Lower lobe of right lung (tissue), 2 donors: ENCODE measurements at regions not wholly inside any gene's neighbourhood (a gene's known extent, or its start where the extent isn't known, plus 50 kb on each side); places are given as distances from the start of the nearest gene placed in this dataset.

Experiments
- ATAC-seq, 2 donors: fragments of 200-7000 bp; cut with Tn5 transposase; one replicate each; pipeline ENCODE4 v1.9.1; 2020 to 2022; ENCODE audit warnings: mild to moderate bottlenecking in 2 of 2, moderate library complexity in 2 of 2
- DNase-seq: peaks from one replicate; pipeline ENCODE4 v3.0.0-alpha.2; 2020
- H3K27ac ChIP-seq: fragments of 200-600 bp; one replicate; pipeline ENCODE4 v1.8.0; 2022
- H3K27me3 ChIP-seq: fragments of 200-600 bp; one replicate; pipeline ENCODE4 v1.8.0; 2022; ENCODE audit warnings: low read depth
- H3K36me3 ChIP-seq: fragments of 200-600 bp; one replicate; pipeline ENCODE4 v1.8.0; 2022; ENCODE audit warnings: mild to moderate bottlenecking
- H3K4me1 ChIP-seq: fragments of 200-600 bp; one replicate; pipeline ENCODE4 v1.8.0; 2022
- H3K4me3 ChIP-seq: fragments of 200-600 bp; one replicate; pipeline ENCODE4 v1.8.0; 2022; ENCODE audit warnings: mild to moderate bottlenecking
- H3K9me3 ChIP-seq: fragments of 200-600 bp; one replicate; pipeline ENCODE4 v1.8.0; 2022
- intact Hi-C: fragments of 100-400 bp; cut with DNase I; formaldehyde crosslinking; loops from one replicate; pipeline ENCODE4 v1.11.0; 2022
- TF ChIP-seq, protein P1 (sequence below): fragments of 200-600 bp; IDR thresholded peaks from one replicate; pipeline ENCODE4 v1.8.0; 2022; ENCODE audit warnings: antibody characterized with exemption, mild to moderate bottlenecking
- donor health status: DM: no; HTN: yes; CAD: no; lungs with severe emphysema.

DNA sequence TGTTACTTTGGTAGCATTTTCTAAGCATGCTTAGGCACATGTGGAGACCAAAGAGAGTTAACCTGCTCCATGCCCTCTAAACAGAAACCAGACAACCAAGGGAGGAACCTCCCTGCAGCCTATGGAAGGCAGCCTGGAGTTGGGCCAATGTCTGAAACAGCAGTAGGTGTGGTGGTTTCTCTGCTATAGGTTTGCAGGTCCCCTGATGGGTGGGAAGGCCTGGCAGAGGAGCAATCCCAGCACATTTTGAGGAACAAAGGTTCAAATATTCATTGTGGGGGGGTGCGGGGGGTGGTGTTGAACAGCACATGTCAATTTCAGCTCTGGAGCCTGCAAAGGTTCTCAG, 65.4 kb downstream of the DACT1 start:
- TF ChIP-seq, protein P1, sequence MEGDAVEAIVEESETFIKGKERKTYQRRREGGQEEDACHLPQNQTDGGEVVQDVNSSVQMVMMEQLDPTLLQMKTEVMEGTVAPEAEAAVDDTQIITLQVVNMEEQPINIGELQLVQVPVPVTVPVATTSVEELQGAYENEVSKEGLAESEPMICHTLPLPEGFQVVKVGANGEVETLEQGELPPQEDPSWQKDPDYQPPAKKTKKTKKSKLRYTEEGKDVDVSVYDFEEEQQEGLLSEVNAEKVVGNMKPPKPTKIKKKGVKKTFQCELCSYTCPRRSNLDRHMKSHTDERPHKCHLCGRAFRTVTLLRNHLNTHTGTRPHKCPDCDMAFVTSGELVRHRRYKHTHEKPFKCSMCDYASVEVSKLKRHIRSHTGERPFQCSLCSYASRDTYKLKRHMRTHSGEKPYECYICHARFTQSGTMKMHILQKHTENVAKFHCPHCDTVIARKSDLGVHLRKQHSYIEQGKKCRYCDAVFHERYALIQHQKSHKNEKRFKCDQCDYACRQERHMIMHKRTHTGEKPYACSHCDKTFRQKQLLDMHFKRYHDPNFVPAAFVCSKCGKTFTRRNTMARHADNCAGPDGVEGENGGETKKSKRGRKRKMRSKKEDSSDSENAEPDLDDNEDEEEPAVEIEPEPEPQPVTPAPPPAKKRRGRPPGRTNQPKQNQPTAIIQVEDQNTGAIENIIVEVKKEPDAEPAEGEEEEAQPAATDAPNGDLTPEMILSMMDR: no peak
- ATAC-seq (no peak), DNase-seq (no peak)
- Histone ChIP-seq H3K4me3 (no peak overlapping the region), H3K27me3 (no peaks in the 10 kb centered on the region), H3K9me3 (no peaks in the 10 kb centered on the region), H3K36me3 (no peaks in the 10 kb centered on the region), H3K4me1 (no peaks in the 10 kb centered on the region), H3K27ac (no peak overlapping the region)
- intact Hi-C loops: no loop called here

DNA sequence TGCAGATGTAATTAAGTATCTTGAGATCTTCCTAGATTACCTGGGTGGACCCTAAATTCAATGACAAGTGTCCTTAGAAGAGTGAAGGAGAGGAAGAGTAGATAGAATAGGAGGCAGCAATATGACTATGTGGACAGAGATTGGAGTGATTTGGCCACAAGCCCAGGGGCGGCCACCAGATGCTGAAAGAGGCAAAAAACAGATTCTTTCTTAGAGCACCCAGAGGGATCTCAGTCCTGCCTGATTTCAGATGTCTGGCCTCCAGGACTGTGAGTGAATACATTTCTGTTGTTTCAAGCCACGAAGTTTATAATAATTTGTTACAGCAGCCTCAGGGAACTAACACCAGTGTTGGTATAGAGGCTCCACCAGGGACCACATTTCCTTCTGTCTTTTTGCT, 67.3 kb downstream of the DACT1 start:
- no peaks in the 10 kb centered on the region for H3K36me3 ChIP-seq
- H3K27me3 ChIP-seq: no peaks in the 10 kb centered on the region
- intact Hi-C loops: no loop called here
- no peaks in the 10 kb centered on the region for H3K4me1 ChIP-seq
- TF ChIP-seq, protein P1: no peak
- no peak overlapping the region for H3K4me3 ChIP-seq
- H3K27ac ChIP-seq: no peak overlapping the region
- ATAC-seq (no peak), DNase-seq (no peak)
- H3K9me3 ChIP-seq: no peaks in the 10 kb centered on the region

DNA sequence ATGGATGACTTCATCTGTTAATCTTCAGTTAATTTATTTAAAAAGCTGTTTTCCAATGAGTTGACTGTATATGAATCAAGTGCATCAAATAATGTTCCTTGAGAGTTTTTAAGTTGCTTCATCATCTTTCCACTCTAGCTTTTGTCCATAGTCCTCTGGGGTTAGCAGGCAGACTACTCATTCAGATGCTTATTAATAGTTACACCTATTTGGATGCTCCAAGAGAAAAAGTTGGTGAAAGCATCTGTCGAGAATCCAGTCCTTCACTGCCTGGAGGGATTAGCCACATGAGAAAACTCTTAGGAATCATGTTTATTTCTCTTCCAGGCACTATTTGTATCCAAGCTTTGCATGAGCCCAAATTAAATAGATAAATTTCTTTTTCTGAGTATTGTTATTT, 70.2 kb downstream of the DACT1 start:
- no peaks in the 10 kb centered on the region for H3K36me3 ChIP-seq
- DNase-seq (no peak), ATAC-seq (no peak)
- H3K9me3 ChIP-seq: no peaks in the 10 kb centered on the region
- no peaks in the 10 kb centered on the region for H3K4me1 ChIP-seq
- intact Hi-C loops: no loop called here
- no peaks in the 10 kb centered on the region for H3K27me3 ChIP-seq
- TF ChIP-seq, protein P1: no peak
- no peak overlapping the region for H3K27ac ChIP-seq
- H3K4me3 ChIP-seq: no peak overlapping the region

DNA sequence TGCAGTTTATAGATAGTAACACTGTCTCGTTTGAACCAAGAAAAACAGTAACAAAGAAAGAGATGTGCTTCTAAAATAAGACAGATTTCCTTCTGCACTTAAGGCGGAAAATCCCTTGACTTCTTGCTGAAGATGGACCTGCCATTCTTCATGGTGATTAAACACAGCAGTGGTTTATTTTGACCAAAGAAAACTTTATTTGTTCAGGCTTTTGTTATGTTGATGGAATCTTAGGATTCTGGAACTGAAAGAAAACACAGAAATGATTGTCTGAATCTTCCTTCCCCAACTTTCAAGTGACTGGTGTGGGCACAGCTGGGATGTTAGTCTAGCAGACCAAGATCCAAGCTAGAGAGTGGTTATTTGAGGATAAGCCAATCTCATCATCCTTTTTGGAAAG, 72.2 kb downstream of the DACT1 start:
- Histone ChIP-seq H3K36me3 (no peaks in the 10 kb centered on the region), H3K27ac (no peak overlapping the region), H3K4me3 (no peak overlapping the region), H3K9me3 (no peaks in the 10 kb centered on the region), H3K4me1 (no peaks in the 10 kb centered on the region), H3K27me3 (no peaks in the 10 kb centered on the region)
- intact Hi-C loops: no loop called here
- ATAC-seq: no peak
- TF ChIP-seq, protein P1: no peak
- no peak for DNase-seq

DNA sequence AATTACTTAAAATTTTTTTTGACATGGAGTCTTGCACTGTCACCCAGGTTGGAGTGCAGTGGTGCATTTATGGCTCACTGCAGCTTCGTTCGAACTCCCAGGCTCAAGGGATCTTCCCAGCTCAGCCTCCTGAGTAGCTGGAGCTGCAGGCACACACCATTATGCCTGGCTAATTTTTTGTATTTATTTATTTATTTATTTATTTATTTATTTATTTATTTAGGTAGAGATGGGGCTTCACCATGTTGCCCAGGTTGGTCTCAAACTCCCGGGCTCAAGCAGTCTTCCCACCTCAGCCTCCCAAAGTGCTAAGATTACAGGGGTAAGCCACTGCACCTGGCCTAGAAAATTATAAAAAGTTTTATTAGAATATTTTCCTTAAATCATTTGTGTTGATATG, 73.6 kb downstream of the DACT1 start:
- H3K27me3 ChIP-seq: no peaks in the 10 kb centered on the region
- H3K36me3 ChIP-seq: no peaks in the 10 kb centered on the region
- TF ChIP-seq, protein P1: no peak
- no peak for ATAC-seq
- no peaks in the 10 kb centered on the region for H3K4me1 ChIP-seq
- H3K9me3 ChIP-seq: no peaks in the 10 kb centered on the region
- H3K27ac ChIP-seq: no peak overlapping the region
- no peak overlapping the region for H3K4me3 ChIP-seq
- DNase-seq: no peak
- intact Hi-C loops: no loop called here

DNA sequence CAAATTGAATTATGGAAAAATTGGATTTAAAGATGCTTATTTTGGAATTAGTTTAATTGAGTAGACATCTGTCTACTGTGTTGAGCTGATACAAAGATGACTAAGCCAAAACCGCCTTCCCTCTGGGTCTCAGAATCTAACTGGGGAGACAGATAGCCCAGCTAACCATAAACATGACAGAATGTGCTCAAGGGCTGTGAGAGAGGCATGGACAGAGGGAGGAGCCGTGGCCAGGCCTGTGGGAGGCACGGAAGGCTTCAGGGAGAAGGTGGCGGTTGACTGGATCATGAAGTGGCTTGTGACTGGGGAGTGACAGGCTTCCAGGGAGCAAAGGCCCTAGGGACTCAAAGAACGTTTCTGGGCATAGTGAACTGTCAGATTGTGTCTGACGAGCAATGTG, 74.6 kb downstream of the DACT1 start:
- Histone ChIP-seq H3K27me3 (no peaks in the 10 kb centered on the region), H3K4me3 (no peak overlapping the region), H3K36me3 (no peaks in the 10 kb centered on the region), H3K27ac (no peak overlapping the region), H3K9me3 (no peaks in the 10 kb centered on the region), H3K4me1 (peaks cover 7% of the 10 kb centered on the region)
- DNase-seq: no peak
- ATAC-seq: no peak
- TF ChIP-seq, protein P1: no peak
- intact Hi-C loops: no loop called here
